K562 (cell line): ENCODE measurements at regions not wholly inside any gene's neighbourhood (a gene's known extent, or its start where the extent isn't known, plus 50 kb on each side); places are given as distances from the start of the nearest gene placed in this dataset.

Experiments used
- ADNP ChIP-seq: fragments of 200-800 bp; sonication (Bioruptor generic); IDR thresholded peaks from 2 replicates; pipeline ENCODE4 v1.6.1; 2016; ENCODE audit warnings: missing genetic modification characterization, missing compliant biosample characterization
- EGR1 ChIP-seq: fragments of 450-650 bp; conservative IDR thresholded peaks from 2 replicates; pipeline ENCODE4 v1.6.1; 2017; ENCODE audit warnings: mild to moderate bottlenecking
- MAZ ChIP-seq, 2 experiments: fragments of 450-650 bp in 1 of 2; sonication (generic) in 1 of 2; formaldehyde crosslinking; IDR thresholded peaks in 1 of 2; conservative IDR thresholded peaks in 1 of 2; 2 replicates each; pipeline versions ENCODE4 v1.4.0 to v1.5.0; 2020; ENCODE audit warnings: mild to moderate bottlenecking in 1 of 2, missing genetic modification reagents in 1 of 2
- RBFOX2 ChIP-seq: fragments of 200-400 bp; formaldehyde crosslinking; IDR thresholded peaks from 2 replicates; pipeline ENCODE4 v1.6.1; 2017; ENCODE audit warnings: low read depth, mild to moderate bottlenecking, low read length, moderate library complexity
- ZBTB26 ChIP-seq: fragments of 450-650 bp; formaldehyde crosslinking; IDR thresholded peaks from 2 replicates; pipeline ENCODE4 v1.4.0; 2022; ENCODE audit warnings: missing genetic modification characterization

GRCh38 chr2:74078466-74078865, 69.2 kb downstream of the BOLA3 start:
- TF ChIP-seq EGR1: no peak
- TF ChIP-seq MAZ (CRISPR knock-in tag; conservative IDR thresholded peaks at IDR 0.05 in 1 of 2, IDR thresholded peaks at IDR 0.05 in 1 of 2): no peak
- no peak for TF ChIP-seq ZBTB26 (CRISPR knock-in tag)
- TF ChIP-seq ADNP (tag): no peak
- TF ChIP-seq RBFOX2: no peak
